Omental fat pad (tissue), 3 donors: ENCODE measurements at regions not wholly inside any gene's neighbourhood (a gene's known extent, or its start where the extent isn't known, plus 50 kb on each side); places are given as distances from the start of the nearest gene placed in this dataset.

ENCODE experiments used
- ATAC-seq: fragments of 150-250 bp; one replicate; pipeline ENCODE4 v1.9.1; 2016; ENCODE audit warnings: mild to moderate bottlenecking, moderate library complexity; ENCODE audit not compliant: low FRiP score
- DNase-seq: peaks from one replicate; pipeline ENCODE4 v3.0.0-alpha.2; 2019; ENCODE audit warnings: low spot score
- TF ChIP-seq, protein P1 (sequence below), 3 donors: fragments of 450-650 bp; IDR thresholded peaks; one replicate each; pipeline ENCODE4 v1.5.1; 2016 to 2017; ENCODE audit warnings: antibody characterized with exemption in 3 of 3, mild to moderate bottlenecking in 3 of 3, moderate library complexity in 2 of 3

GRCh38 chr3:30289766-30290165 is 316.6 kb upstream of the TGFBR2 start:
- no peak for DNase-seq
- no peak for ATAC-seq
- TF ChIP-seq, protein P1, sequence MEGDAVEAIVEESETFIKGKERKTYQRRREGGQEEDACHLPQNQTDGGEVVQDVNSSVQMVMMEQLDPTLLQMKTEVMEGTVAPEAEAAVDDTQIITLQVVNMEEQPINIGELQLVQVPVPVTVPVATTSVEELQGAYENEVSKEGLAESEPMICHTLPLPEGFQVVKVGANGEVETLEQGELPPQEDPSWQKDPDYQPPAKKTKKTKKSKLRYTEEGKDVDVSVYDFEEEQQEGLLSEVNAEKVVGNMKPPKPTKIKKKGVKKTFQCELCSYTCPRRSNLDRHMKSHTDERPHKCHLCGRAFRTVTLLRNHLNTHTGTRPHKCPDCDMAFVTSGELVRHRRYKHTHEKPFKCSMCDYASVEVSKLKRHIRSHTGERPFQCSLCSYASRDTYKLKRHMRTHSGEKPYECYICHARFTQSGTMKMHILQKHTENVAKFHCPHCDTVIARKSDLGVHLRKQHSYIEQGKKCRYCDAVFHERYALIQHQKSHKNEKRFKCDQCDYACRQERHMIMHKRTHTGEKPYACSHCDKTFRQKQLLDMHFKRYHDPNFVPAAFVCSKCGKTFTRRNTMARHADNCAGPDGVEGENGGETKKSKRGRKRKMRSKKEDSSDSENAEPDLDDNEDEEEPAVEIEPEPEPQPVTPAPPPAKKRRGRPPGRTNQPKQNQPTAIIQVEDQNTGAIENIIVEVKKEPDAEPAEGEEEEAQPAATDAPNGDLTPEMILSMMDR (IDR thresholded peaks at IDR 0.05) = no peak

DNA sequence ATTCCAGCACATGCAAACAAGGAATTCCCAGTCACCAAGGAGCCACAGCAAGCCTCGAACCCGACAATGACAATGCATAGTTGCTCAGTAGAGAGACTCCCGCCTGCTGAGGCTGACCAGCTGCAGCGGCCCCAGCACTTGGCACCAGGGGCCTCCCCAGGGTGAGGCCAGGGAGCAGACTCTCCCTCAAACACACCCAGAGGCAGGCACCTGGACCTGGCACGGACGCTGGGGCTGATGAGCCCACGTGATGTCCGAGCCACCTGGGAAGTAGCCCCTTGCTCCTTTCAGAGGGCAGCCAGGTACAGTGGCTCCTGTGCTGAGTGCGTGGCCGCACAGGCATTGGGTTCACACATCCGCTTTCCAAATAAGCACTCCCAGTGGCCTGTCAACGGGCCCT is 315.9 kb upstream of the TGFBR2 start:
- ATAC-seq (no peak), DNase-seq (no peak)

GRCh38 chr3:30292192-30292893 is 314.1 kb upstream of the TGFBR2 start:
- ATAC-seq = no peak
- TF ChIP-seq, protein P1 (IDR thresholded peaks at IDR 0.05) = no peak

More for the DNA sequence above, 315.9 kb upstream of the TGFBR2 start:
- TF ChIP-seq, protein P1 (IDR thresholded peaks at IDR 0.05) = no peak

GRCh38 chr3:30293621-30294240 is 312.7 kb upstream of the TGFBR2 start:
- no peak for DNase-seq
- no peak for ATAC-seq
- TF ChIP-seq, protein P1 (IDR thresholded peaks at IDR 0.05) = no peak

More at GRCh38 chr3:30292192-30292893, 314.1 kb upstream of the TGFBR2 start:
- no peak for DNase-seq

- DNase-seq (no peak), ATAC-seq (no peak)
- TF ChIP-seq, protein P1 (IDR thresholded peaks at IDR 0.05) = no peak
These were observed 312.1 kb upstream of the TGFBR2 start for GRCh38 chr3:30294241-30294667.

GRCh38 chr3:30297112-30297511 is 309.3 kb upstream of the TGFBR2 start:
- DNase-seq (no peak), ATAC-seq (no peak)
- TF ChIP-seq, protein P1 (IDR thresholded peaks at IDR 0.05) = no peak
